Aorta (tissue), 5 donors: ENCODE measurements at regions not wholly inside any gene's neighbourhood (a gene's known extent, or its start where the extent isn't known, plus 50 kb on each side); places are given as distances from the start of the nearest gene placed in this dataset.

Experiments used
- ATAC-seq: fragments of 200-7000 bp; cut with Tn5 transposase; one replicate; pipeline ENCODE4 v1.9.1; 2022; ENCODE audit warnings: moderate library complexity; ENCODE audit not compliant: low FRiP score
- DNase-seq, 2 donors: peaks; one replicate each; pipeline ENCODE4 v3.0.0-alpha.2; 2020
- H3K27ac ChIP-seq, 2 donors: one replicate each; pipeline ENCODE4 v1.5.1; 2013; ENCODE audit warnings: low read length in 2 of 2, mild to moderate bottlenecking in 2 of 2, moderate library complexity in 2 of 2, control low read depth in 1 of 2, inconsistent platforms in 1 of 2, low read depth in 1 of 2
- H3K27me3 ChIP-seq, 2 donors: one replicate each; pipeline ENCODE4 v1.6.1; 2013; ENCODE audit warnings: control low read depth in 1 of 2, low read length in 1 of 2, mild to moderate bottlenecking in 1 of 2, moderate library complexity in 1 of 2; ENCODE audit not compliant: insufficient read depth in 2 of 2, control insufficient read depth in 1 of 2
- H3K36me3 ChIP-seq, 2 donors: one replicate each; pipeline ENCODE4 v1.6.1; 2013; ENCODE audit warnings: control low read depth in 1 of 2, low read length in 1 of 2, mild to moderate bottlenecking in 1 of 2; ENCODE audit not compliant: insufficient read depth in 2 of 2, control insufficient read depth in 1 of 2
- H3K4me1 ChIP-seq, 2 donors: one replicate each; pipeline ENCODE4 v1.6.1; 2013; ENCODE audit warnings: low read length in 2 of 2, control low read depth in 1 of 2, mild to moderate bottlenecking in 1 of 2, moderate library complexity in 1 of 2; ENCODE audit not compliant: insufficient read depth in 2 of 2, control insufficient read depth in 1 of 2
- H3K4me3 ChIP-seq, 2 donors: one replicate each; pipeline ENCODE4 v1.5.1; 2013; ENCODE audit warnings: low read length in 2 of 2, control low read depth in 1 of 2, mild to moderate bottlenecking in 1 of 2
- H3K9me3 ChIP-seq: one replicate; pipeline ENCODE4 v1.6.1; 2013; ENCODE audit warnings: mild to moderate bottlenecking, low read length; ENCODE audit not compliant: control insufficient read depth
- WGBS, 2 donors: extraction: QIAGEN DNeasy Blood & Tissue Kit; methylation state at CpG; one replicate each; pipeline ENCODE4 v1.1.7; 2013; 5-methylcytosine and 5-hydroxymethylcytosine counted together
- intact Hi-C, 2 donors: fragments of 100-400 bp; cut with DNase I; formaldehyde crosslinking; loops; one replicate each; pipeline versions ENCODE4 v1.14.2 to v1.15.0; 2022
- donor health status: healthy with polysubstance abuse.
- donor health status: Bipolar disorder and iron deficiency.
- donor health status: DM: no; HTN: no; CAD: no.
- donor health status: DM: no; HTN: no; CAD: no.
- donor health status: DM: yes; HTN: yes; CAD: no.

DNA sequence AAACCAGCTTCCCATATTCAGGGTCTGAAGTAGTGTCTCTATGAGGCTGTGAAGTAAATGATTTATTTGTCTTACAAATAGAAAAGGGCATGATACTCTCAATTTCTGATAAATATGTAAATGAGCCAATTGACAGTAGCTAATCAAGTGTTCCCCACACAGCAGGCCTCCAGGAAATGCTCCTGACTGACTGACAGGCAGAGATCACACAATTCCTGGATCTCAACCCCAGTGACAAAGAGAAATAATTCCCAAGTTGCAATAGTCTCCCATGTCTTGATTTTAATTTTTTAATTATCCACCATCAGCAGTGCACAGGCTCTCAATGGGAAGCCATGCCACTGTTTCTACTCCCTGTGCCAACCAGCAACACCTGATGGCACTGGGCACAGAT is 390.4 kb downstream of the SOX11 start:
- H3K27me3 ChIP-seq = peaks cover 0 to 2% of the 10 kb centered on the region in 2 donors
- intact Hi-C loops = no loop called here
- H3K36me3 ChIP-seq = no peaks in the 10 kb centered on the region
- no peak overlapping the region for H3K27ac ChIP-seq
- no peak overlapping the region for H3K4me3 ChIP-seq
- ATAC-seq (no peak), DNase-seq (no peak)
- peaks cover 6% of the 10 kb centered on the region for H3K9me3 ChIP-seq
- no peaks in the 10 kb centered on the region for H3K4me1 ChIP-seq

DNA sequence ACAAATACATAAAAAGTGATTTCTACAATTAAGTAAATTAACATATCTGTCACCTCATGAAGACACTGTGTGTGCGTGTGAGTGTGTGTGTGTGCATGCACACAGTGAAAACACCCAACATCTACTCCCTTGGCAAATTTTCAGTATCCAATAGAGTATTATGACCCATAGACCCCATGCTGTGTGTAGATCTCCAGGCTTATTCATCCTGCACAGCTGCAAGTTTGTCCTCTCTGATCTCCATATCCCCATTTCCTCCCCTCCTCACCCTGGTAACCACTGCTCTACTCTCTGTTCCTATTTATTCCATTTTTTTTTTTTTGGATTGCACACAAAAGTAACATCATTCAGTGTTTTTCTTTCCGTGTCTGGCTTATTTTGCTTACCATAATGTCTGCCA is 391.0 kb downstream of the SOX11 start:
- Histone ChIP-seq H3K4me1 (no peaks in the 10 kb centered on the region), H3K36me3 (no peaks in the 10 kb centered on the region)
- 45 to 48% methylated on average over 2 of the region's 2 CpGs for WGBS, 2 donors

DNA sequence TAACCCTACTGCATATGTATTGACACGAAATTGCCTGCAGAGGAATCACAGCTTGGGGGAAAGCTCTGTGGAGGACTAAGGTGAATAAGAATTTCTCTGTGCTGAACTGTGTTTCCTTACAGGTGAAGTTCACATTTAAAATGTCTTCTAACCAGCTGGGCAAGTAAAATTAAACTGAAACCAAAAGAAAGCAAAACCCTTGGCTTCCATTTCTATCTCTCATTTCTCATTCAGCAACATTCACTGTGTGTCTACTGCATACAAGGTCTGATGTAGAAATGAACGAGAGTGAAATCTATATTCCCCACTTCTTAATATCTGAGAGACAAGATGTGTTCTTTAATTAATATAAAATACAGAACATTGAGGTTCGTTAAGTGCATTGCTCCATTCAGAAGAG is 397.3 kb downstream of the SOX11 start:
- Histone ChIP-seq H3K27ac (no peak overlapping the region), H3K4me1 (no peaks in the 10 kb centered on the region), H3K9me3 (peaks cover 6% of the 10 kb centered on the region), H3K27me3 (no peaks in the 10 kb centered on the region), H3K4me3 (no peak overlapping the region), H3K36me3 (no peaks in the 10 kb centered on the region)
- ATAC-seq (no peak), DNase-seq (no peak)
- intact Hi-C loops = no loop called here
- WGBS, 2 donors = 50 to 52% methylated on average over 3 of the region's 3 CpGs

More for the DNA sequence above, 391.0 kb downstream of the SOX11 start:
- ATAC-seq = no peak
- intact Hi-C loops = no loop called here
- peaks cover 0 to 2% of the 10 kb centered on the region in 2 donors for H3K27me3 ChIP-seq
- H3K4me3 ChIP-seq = no peak overlapping the region
- no peak overlapping the region for H3K27ac ChIP-seq
- no peak for DNase-seq
- H3K9me3 ChIP-seq = peaks cover 6% of the 10 kb centered on the region

GRCh38 chr2:6103372-6103771 is 411.2 kb downstream of the SOX11 start:
- H3K9me3 ChIP-seq = peaks cover 2% of the 10 kb centered on the region
- intact Hi-C loops = no loop called here
- H3K4me3 ChIP-seq = no peak overlapping the region
- no peak for DNase-seq
- ATAC-seq = no peak
- H3K4me1 ChIP-seq = no peaks in the 10 kb centered on the region
- no peak overlapping the region for H3K27ac ChIP-seq
- no peaks in the 10 kb centered on the region for H3K27me3 ChIP-seq
- WGBS, 2 donors = 88 to 91% methylated on average over 3 of the region's 3 CpGs
- no peaks in the 10 kb centered on the region for H3K36me3 ChIP-seq

GRCh38 chr2:6103949-6104348 is 411.8 kb downstream of the SOX11 start:
- WGBS, 2 donors = 78 to 79% methylated on average over 3 of the region's 3 CpGs
- H3K27ac ChIP-seq = no peak overlapping the region
- no peak for ATAC-seq
- peaks cover 2% of the 10 kb centered on the region for H3K9me3 ChIP-seq
- H3K4me3 ChIP-seq = no peak overlapping the region
- H3K27me3 ChIP-seq = no peaks in the 10 kb centered on the region
- H3K4me1 ChIP-seq = no peaks in the 10 kb centered on the region
- no peak for DNase-seq
- intact Hi-C loops = no loop called here
- H3K36me3 ChIP-seq = no peaks in the 10 kb centered on the region

DNA sequence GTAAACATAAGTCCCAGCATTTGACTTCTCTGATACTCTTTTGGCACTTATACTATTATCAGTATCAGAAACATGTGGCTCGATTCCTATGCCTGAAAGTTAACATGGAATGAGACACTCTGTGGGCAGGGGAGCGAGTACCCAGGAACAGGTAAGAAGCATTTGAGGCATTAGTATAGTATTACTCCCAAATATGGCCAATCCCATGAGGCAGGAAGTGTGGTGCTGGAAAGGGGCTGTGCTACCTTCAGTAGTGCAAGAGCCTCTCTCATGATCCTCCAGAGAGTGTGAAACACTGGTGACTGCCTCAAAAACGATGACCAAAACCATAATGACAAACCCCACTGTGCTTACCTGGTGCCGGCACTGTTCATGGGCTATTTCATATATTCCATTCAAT is 415.1 kb downstream of the SOX11 start:
- no peak overlapping the region for H3K27ac ChIP-seq
- DNase-seq (no peak), ATAC-seq (no peak)
- intact Hi-C loops = no loop called here
- no peaks in the 10 kb centered on the region for H3K27me3 ChIP-seq
- no peak overlapping the region for H3K4me3 ChIP-seq
- no peaks in the 10 kb centered on the region for H3K36me3 ChIP-seq
- H3K4me1 ChIP-seq = no peaks in the 10 kb centered on the region
- peaks cover 2% of the 10 kb centered on the region for H3K9me3 ChIP-seq
- 67 to 77% methylated on average over 4 of the region's 4 CpGs for WGBS, 2 donors

GRCh38 chr2:6109831-6110230 is 417.6 kb downstream of the SOX11 start:
- DNase-seq (no peak), ATAC-seq (peak; percentile 48)
- Histone ChIP-seq H3K36me3 (no peaks in the 10 kb centered on the region), H3K27ac (no peak overlapping the region), H3K4me1 (no peaks in the 10 kb centered on the region), H3K27me3 (no peaks in the 10 kb centered on the region), H3K9me3 (no peaks in the 10 kb centered on the region), H3K4me3 (no peak overlapping the region)
- WGBS, 2 donors = 66 to 90% methylated on average over 1 of the region's 1 CpG
- intact Hi-C loops = no loop called here

DNA sequence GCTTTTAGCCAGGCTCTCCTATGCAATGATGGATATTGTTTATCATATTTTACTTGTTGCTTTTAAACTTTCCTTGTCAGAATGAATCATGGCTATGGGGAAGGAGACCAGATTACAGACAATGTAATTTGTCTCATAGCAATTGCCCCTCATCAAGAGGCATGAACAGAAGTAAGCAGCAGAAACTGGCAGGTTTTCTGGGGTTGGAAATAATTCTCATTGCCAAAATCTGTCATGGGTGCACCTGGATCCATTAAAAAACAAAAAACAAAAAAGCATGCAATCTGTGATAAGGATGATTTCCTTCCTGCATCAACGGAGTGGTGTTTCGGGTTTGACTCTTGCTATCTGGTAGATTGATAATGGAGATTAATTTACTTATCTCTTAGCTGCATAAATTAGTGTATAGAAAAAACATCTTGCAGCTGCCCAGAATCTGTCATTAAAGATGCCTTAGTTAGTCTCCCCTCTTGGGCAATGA is 419.6 kb downstream of the SOX11 start:
- intact Hi-C loops = no loop called here

DNA sequence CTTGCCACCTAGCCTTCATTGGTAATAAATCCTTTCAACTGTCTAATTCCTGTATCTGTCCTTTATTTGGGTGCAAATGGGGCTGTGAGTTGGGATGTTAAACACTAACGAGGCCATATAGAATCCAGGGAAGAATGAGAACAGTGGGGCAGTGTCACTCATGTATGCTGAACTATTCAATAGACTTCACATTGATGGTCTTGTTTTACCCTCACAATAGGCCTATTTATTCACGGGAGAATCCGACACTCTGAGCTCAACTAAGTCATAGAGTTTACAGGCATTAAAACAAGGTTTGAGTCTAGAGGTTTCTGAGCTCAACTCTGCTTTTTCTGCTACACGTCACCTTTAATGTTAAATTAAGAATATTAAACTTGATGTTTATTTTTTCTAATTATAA is 421.6 kb downstream of the SOX11 start:
- DNase-seq (no peak), ATAC-seq (no peak)
- WGBS, 2 donors = 73 to 85% methylated on average over 4 of the region's 4 CpGs
- Histone ChIP-seq H3K4me3 (no peak overlapping the region), H3K9me3 (no peaks in the 10 kb centered on the region), H3K36me3 (no peaks in the 10 kb centered on the region), H3K4me1 (no peaks in the 10 kb centered on the region), H3K27me3 (no peaks in the 10 kb centered on the region), H3K27ac (no peak overlapping the region)
- intact Hi-C loops = no loop called here

More for the DNA sequence above, 419.6 kb downstream of the SOX11 start:
- H3K27me3 ChIP-seq = no peaks in the 10 kb centered on the region
- WGBS, 2 donors = 26 to 27% methylated on average over 2 of the region's 2 CpGs
- H3K36me3 ChIP-seq = no peaks in the 10 kb centered on the region
- H3K4me1 ChIP-seq = no peaks in the 10 kb centered on the region
- no peak for ATAC-seq
- H3K9me3 ChIP-seq = no peaks in the 10 kb centered on the region
- no peak overlapping the region for H3K4me3 ChIP-seq
- DNase-seq = no peak
- H3K27ac ChIP-seq = no peak overlapping the region
